Tibial nerve (tissue), 4 donors: ENCODE measurements at regions not wholly inside any gene's neighbourhood (a gene's known extent, or its start where the extent isn't known, plus 50 kb on each side); places are given as distances from the start of the nearest gene placed in this dataset.

Experiments used
- DNase-seq, 2 donors: peaks; one replicate each; pipeline ENCODE4 v3.0.0-alpha.2; 2019; ENCODE audit warnings: low spot score in 2 of 2
- H3K27ac ChIP-seq, 4 donors: fragments of 200-600 bp; sonication (generic) in 3 of 4; one replicate each; pipeline ENCODE4 v1.5.1; 2017 to 2019; ENCODE audit warnings: mild to moderate bottlenecking in 1 of 4
- H3K27me3 ChIP-seq, 2 donors: fragments of 200-600 bp; sonication (generic) in 1 of 2; one replicate each; pipeline versions ENCODE4 v1.5.1 to v1.6.0; 2017 to 2019
- H3K36me3 ChIP-seq, 3 donors: fragments of 200-600 bp; sonication (generic); one replicate each; pipeline ENCODE4 v1.5.1; 2018 to 2019
- H3K4me1 ChIP-seq, 4 donors: fragments of 200-600 bp; sonication (generic) in 3 of 4; one replicate each; pipeline ENCODE4 v1.5.1; 2017 to 2019
- H3K4me3 ChIP-seq, 4 donors: fragments of 200-600 bp; sonication (generic) in 3 of 4; one replicate each; pipeline ENCODE4 v1.5.1; 2017 to 2019; ENCODE audit warnings: mild to moderate bottlenecking in 1 of 4, moderate library complexity in 1 of 4
- H3K9me3 ChIP-seq, 4 donors: fragments of 200-600 bp; sonication (generic) in 3 of 4; one replicate each; pipeline ENCODE4 v1.5.1; 2017 to 2019
- CTCF ChIP-seq, 5 experiments: fragments of 200-600 bp in 3 of 5; fragments of 450-650 bp in 2 of 5; sonication (generic) in 3 of 5; IDR thresholded peaks; one replicate each; pipeline ENCODE4 v1.5.1; 2016 to 2019; ENCODE audit warnings: antibody characterized with exemption in 5 of 5, mild to moderate bottlenecking in 3 of 5, moderate library complexity in 2 of 5
- EP300 ChIP-seq, 2 donors: sonication (generic); formaldehyde crosslinking; IDR thresholded peaks; one replicate each; pipeline ENCODE4 v1.6.1; 2017; ENCODE audit warnings: antibody characterized with exemption in 2 of 2, mild to moderate bottlenecking in 1 of 2
- POLR2A ChIP-seq, 2 donors: fragments of 450-650 bp; IDR thresholded peaks; one replicate each; pipeline ENCODE4 v1.6.1; 2017; ENCODE audit warnings: antibody characterized with exemption in 2 of 2, mild to moderate bottlenecking in 2 of 2, moderate library complexity in 2 of 2
- WGBS, 2 donors: methylation state at CpG; one replicate each; pipeline ENCODE4 v1.1.5; 2018; 5-methylcytosine and 5-hydroxymethylcytosine counted together

- DNase-seq, result no peak
- Histone ChIP-seq H3K27ac (no peak overlapping the region), H3K4me3 (no peak overlapping the region), H3K4me1 (peaks cover 0 to 9% (median 0%) of the 10 kb centered on the region in 4 donors), H3K9me3 (no peaks in the 10 kb centered on the region), H3K27me3 (no peaks in the 10 kb centered on the region), H3K36me3 (no peaks in the 10 kb centered on the region)
- no peak for TF ChIP-seq POLR2A (IDR thresholded peaks at IDR 0.05)
- 53 to 55% methylated on average over 4 of the region's 4 CpGs for WGBS, 2 donors
These were observed 273.3 kb upstream of the ANKRD55 start for GRCh38 chr5:56506211-56506965.

- H3K27me3 ChIP-seq, result no peaks in the 10 kb centered on the region
- WGBS, 2 donors, result 87 to 93% methylated on average over 3 of the region's 3 CpGs
- no peaks in the 10 kb centered on the region for H3K9me3 ChIP-seq
- H3K27ac ChIP-seq, result no peak overlapping the region
- H3K4me1 ChIP-seq, result peaks cover 0 to 5% (median 0%) of the 10 kb centered on the region in 4 donors
- no peak for TF ChIP-seq CTCF (IDR thresholded peaks at IDR 0.05)
- no peak for TF ChIP-seq POLR2A (IDR thresholded peaks at IDR 0.05)
- TF ChIP-seq EP300 (IDR thresholded peaks at IDR 0.05), result no peak
- no peaks in the 10 kb centered on the region for H3K36me3 ChIP-seq
- no peak overlapping the region for H3K4me3 ChIP-seq
- DNase-seq, result no peak
These were observed 270.8 kb upstream of the ANKRD55 start for GRCh38 chr5:56503929-56504328.

DNA sequence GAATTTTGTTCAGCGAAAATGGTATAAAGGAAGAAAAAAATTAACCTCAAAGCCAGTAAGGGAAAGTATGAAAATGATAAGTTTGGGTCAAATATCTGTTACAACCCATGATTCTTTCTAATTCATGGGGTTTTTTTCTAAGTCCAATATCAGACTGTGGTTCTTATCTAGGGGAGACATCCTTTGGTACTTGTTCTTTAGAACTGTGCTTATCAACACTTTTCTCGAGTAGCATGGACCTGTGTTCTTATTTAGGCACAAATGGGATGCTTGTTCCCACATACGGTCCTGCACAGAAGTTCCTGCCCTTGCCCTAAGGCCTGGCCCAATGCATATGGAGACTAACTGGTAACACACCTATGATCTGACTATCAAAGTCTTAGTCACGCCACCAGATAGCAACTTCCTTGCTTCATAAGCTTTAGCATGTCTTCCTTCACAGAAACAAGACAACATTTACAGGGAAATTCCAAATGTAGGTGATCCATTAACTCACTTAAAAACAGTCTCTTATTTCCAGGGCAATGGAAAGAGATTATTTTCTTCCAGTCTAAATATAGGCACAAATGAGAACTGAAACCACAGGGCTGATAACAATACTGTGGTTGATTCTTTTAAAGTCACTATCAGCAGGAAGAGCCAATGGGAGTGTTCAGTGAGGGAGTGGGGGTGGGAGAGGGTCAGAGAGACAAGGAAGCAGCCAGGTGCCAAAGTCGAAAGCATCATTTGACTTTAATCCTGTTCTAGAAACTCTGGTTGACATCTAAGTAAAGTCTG lies 268.8 kb upstream of the ANKRD55 start:
- 83 to 87% methylated on average over 5 of the region's 5 CpGs for WGBS, 2 donors
- Histone ChIP-seq H3K4me1 (no peaks in the 10 kb centered on the region), H3K4me3 (no peak overlapping the region)

DNA sequence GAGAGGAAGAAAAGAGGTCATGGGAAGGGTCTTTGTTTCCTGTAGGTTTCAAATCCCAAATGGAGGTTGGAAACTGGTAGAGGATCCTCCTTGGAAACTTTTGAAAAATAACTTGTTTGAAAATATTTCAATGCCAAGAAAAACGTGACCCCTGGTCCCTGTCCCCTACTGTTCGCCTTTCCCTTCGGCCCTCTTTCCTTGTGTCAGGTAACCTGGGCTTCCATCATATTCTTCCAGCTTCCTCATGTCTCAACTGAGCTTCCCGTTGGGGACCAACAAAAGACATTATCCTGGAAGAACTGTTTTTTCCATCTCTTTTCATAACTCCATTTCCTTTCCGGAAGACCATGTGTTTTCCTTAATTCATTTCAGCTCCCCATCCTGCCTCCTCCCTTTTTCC lies 266.8 kb upstream of the ANKRD55 start:
- 70 to 75% methylated on average over 5 of the region's 5 CpGs for WGBS, 2 donors
- no peaks in the 10 kb centered on the region for H3K36me3 ChIP-seq

More for the DNA sequence above, 268.8 kb upstream of the ANKRD55 start:
- Histone ChIP-seq H3K27me3 (no peaks in the 10 kb centered on the region), H3K36me3 (no peaks in the 10 kb centered on the region), H3K9me3 (no peaks in the 10 kb centered on the region), H3K27ac (no peak overlapping the region)
- TF ChIP-seq EP300 (IDR thresholded peaks at IDR 0.05), result no peak
- TF ChIP-seq CTCF (IDR thresholded peaks at IDR 0.05), result no peak
- TF ChIP-seq POLR2A (IDR thresholded peaks at IDR 0.05), result no peak
- no peak for DNase-seq

GRCh38 chr5:56499491-56499890 lies 266.4 kb upstream of the ANKRD55 start:
- DNase-seq, result no peak
- Histone ChIP-seq H3K9me3 (no peaks in the 10 kb centered on the region), H3K36me3 (no peaks in the 10 kb centered on the region), H3K4me3 (no peak overlapping the region), H3K27ac (no peak overlapping the region), H3K27me3 (no peaks in the 10 kb centered on the region), H3K4me1 (peaks cover 0 to 1% (median 0%) of the 10 kb centered on the region in 4 donors)
- 71 to 79% methylated on average over 4 of the region's 4 CpGs for WGBS, 2 donors
- TF ChIP-seq POLR2A (IDR thresholded peaks at IDR 0.05) (no peak), CTCF (IDR thresholded peaks at IDR 0.05) (no peak), EP300 (IDR thresholded peaks at IDR 0.05) (no peak)

More for the DNA sequence above, 266.8 kb upstream of the ANKRD55 start:
- DNase-seq, result no peak
- Histone ChIP-seq H3K4me3 (no peak overlapping the region), H3K27me3 (no peaks in the 10 kb centered on the region), H3K4me1 (no peaks in the 10 kb centered on the region), H3K9me3 (no peaks in the 10 kb centered on the region), H3K27ac (no peak overlapping the region)
- TF ChIP-seq POLR2A (IDR thresholded peaks at IDR 0.05) (no peak), EP300 (IDR thresholded peaks at IDR 0.05) (no peak), CTCF (IDR thresholded peaks at IDR 0.05) (no peak)
